GM12892 (cell line): ENCODE measurements at regions not wholly inside any gene's neighbourhood (a gene's known extent, or its start where the extent isn't known, plus 50 kb on each side); places are given as distances from the start of the nearest gene placed in this dataset.

ENCODE experiments used
- POLR2A ChIP-seq: IDR thresholded peaks from 2 replicates; pipeline ENCODE4 v1.6.1; 2011; ENCODE audit warnings: low read depth, low read length, control low read depth
- POLR2AphosphoS5 ChIP-seq: IDR thresholded peaks from 2 replicates; pipeline ENCODE4 v1.6.1; 2011; ENCODE audit warnings: low read depth, low read length, control low read depth
- TAF1 ChIP-seq: IDR thresholded peaks from 2 replicates; pipeline ENCODE4 v1.6.1; 2011; ENCODE audit warnings: low read depth, mild to moderate bottlenecking, control low read depth, low read length, borderline replicate concordance

DNA sequence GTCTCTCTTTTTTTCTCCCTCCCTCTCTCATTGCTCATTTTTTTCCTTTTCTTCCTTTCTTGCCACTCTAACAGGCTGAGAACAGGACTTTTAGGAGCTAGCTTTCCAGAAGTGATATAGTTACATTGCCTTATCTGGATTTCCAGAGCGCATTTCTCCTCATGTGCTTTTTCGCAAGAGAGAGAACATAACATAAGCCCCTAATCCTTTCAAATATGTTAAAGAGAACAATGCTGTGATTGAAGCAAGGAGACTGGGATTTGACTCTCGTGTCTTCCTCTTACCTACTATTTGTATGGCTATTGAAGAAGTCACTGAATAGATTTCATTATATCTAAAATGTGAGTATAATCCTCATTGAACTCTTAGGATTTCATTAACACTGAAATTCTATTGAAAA, 101.2 kb upstream of the PRPS1L1 start:
- TF ChIP-seq POLR2AphosphoS5 (no peak), POLR2A (no peak), TAF1 (no peak)
